CD8-positive, alpha-beta memory T cell (primary cell): ENCODE measurements at regions not wholly inside any gene's neighbourhood (a gene's known extent, or its start where the extent isn't known, plus 50 kb on each side); places are given as distances from the start of the nearest gene placed in this dataset.

ENCODE experiments used
- CTCF ChIA-PET: fragments of 350-600 bp; sonication (Branson Sonifier 250); formaldehyde crosslinking; loops from one replicate; lab custom pipeline; 2021; ENCODE audit warnings: antibody characterized with exemption; lab: Charles Lee
- POLR2A ChIA-PET: fragments of 350-600 bp; sonication (Branson Sonifier 250); formaldehyde crosslinking; loops from one replicate; lab custom pipeline; 2021; ENCODE audit warnings: antibody characterized with exemption; lab: Charles Lee
- DNase-seq, 5 donors: peaks; one replicate each; pipeline versions ENCODE4 v3.0.0 to v3.0.0-alpha.2; 2020 to 2022; ENCODE audit warnings: mixed read lengths in 1 of 5
- H3K27ac ChIP-seq: one replicate; pipeline ENCODE4 v1.7.0; 2013; ENCODE audit warnings: low read depth, mild to moderate bottlenecking, low read length, moderate library complexity
- H3K27me3 ChIP-seq: 2 replicates; pipeline ENCODE4 v1.7.0; 2013; ENCODE audit warnings: low read length, mild to moderate bottlenecking; ENCODE audit not compliant: insufficient read depth, poor library complexity, severe bottlenecking
- H3K36me3 ChIP-seq: 2 replicates; pipeline ENCODE4 v1.7.0; 2013; ENCODE audit warnings: mild to moderate bottlenecking, low read length, moderate library complexity; ENCODE audit not compliant: insufficient read depth
- H3K4me1 ChIP-seq: 2 replicates; pipeline ENCODE4 v1.7.0; 2013; ENCODE audit warnings: mild to moderate bottlenecking, low read length, moderate library complexity; ENCODE audit not compliant: insufficient read depth
- H3K4me3 ChIP-seq: 2 replicates; pipeline ENCODE4 v1.7.0; 2013; ENCODE audit warnings: mild to moderate bottlenecking, low read length
- H3K9me3 ChIP-seq: 2 replicates; pipeline ENCODE4 v1.7.0; 2013; ENCODE audit warnings: mild to moderate bottlenecking, low read length
- H3K27ac Mint-ChIP-seq, 8 donors: one replicate each; pipeline ENCODE4 v1.8.0; 2020 to 2021; ENCODE audit warnings: mixed read lengths in 8 of 8, mild to moderate bottlenecking in 6 of 8, inconsistent platforms in 3 of 8, moderate library complexity in 3 of 8
- H3K27me3 Mint-ChIP-seq, 2 donors: one replicate each; pipeline ENCODE4 v1.8.0; 2020 to 2021; ENCODE audit warnings: mixed read lengths in 2 of 2, mild to moderate bottlenecking in 1 of 2, moderate library complexity in 1 of 2
- H3K36me3 Mint-ChIP-seq, 3 donors: one replicate each; pipeline ENCODE4 v1.8.0; 2020 to 2021; ENCODE audit warnings: mixed read lengths in 3 of 3, inconsistent platforms in 1 of 3, mild to moderate bottlenecking in 1 of 3
- H3K4me1 Mint-ChIP-seq, 3 donors: one replicate each; pipeline ENCODE4 v1.8.0; 2020 to 2021; ENCODE audit warnings: mixed read lengths in 3 of 3, inconsistent platforms in 1 of 3, mild to moderate bottlenecking in 1 of 3
- H3K4me3 Mint-ChIP-seq, 7 donors: one replicate each; pipeline ENCODE4 v1.8.0; 2020 to 2021; ENCODE audit warnings: mixed read lengths in 7 of 7, mild to moderate bottlenecking in 6 of 7, moderate library complexity in 4 of 7, inconsistent platforms in 2 of 7
- H3K9me3 Mint-ChIP-seq, 5 donors: one replicate each; pipeline ENCODE4 v1.8.0; 2020 to 2022; ENCODE audit warnings: mixed read lengths in 5 of 5, mild to moderate bottlenecking in 3 of 5, moderate library complexity in 2 of 5, inconsistent platforms in 1 of 5

DNA sequence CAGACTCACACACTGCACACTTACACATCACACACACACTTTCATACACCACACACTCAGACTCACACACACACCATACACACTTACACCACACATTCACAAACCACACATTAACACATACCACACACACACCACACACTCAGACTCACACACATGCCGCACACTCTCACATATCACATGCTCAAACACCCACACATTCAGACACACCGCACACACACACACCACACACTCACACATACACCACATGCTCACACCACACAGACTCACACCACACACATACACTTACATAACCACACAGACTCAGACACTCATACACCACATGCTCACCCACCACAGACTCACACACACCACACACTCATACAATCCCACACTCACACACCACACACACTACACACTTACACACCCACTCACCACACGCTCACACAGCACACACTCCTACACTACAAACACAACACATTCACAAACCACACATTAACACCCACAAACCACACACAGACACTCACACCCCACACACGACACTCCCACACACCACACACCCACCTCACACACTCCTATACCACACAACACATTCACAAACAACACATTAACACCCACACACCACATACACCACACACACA lies 125.4 kb downstream of the EVX1 start:
- no peaks in the 10 kb centered on the region for H3K4me1 Mint-ChIP-seq
- no peak overlapping the region for H3K27ac ChIP-seq
- H3K4me3 Mint-ChIP-seq, result no peak overlapping the region
- DNase-seq, result no peak
- H3K27ac Mint-ChIP-seq, result no peak overlapping the region
- ChIA-PET CTCF (no interaction called here), POLR2A (no interaction called here)
- no peaks in the 10 kb centered on the region for H3K36me3 Mint-ChIP-seq
- H3K9me3 ChIP-seq, result no peaks in the 10 kb centered on the region
- no peaks in the 10 kb centered on the region for H3K4me1 ChIP-seq
- no peaks in the 10 kb centered on the region for H3K27me3 ChIP-seq
- H3K9me3 Mint-ChIP-seq, result no peaks in the 10 kb centered on the region
- H3K27me3 Mint-ChIP-seq, result peaks cover 7 to 21% of the 10 kb centered on the region in 2 donors
- H3K4me3 ChIP-seq, result no peak overlapping the region
- H3K36me3 ChIP-seq, result no peaks in the 10 kb centered on the region

GRCh38 chr7:27374958-27375841 lies 132.6 kb downstream of the EVX1 start:
- ChIA-PET POLR2A (no interaction called here), CTCF (interaction anchor here (1.2 kb wide), 1 partner anchor 13 kb away, joined by 3 read pairs; no protein-coding TSS in a partner anchor)
- DNase-seq, result no peak
- Histone ChIP-seq H3K9me3 (no peaks in the 10 kb centered on the region), H3K4me1 (no peaks in the 10 kb centered on the region), H3K27me3 (no peaks in the 10 kb centered on the region), H3K27ac (no peak overlapping the region), H3K4me3 (no peak overlapping the region), H3K36me3 (no peaks in the 10 kb centered on the region)
- Mint-ChIP-seq H3K4me3 (no peak overlapping the region), H3K36me3 (no peaks in the 10 kb centered on the region), H3K4me1 (no peaks in the 10 kb centered on the region), H3K27me3 (peaks cover 19 to 49% of the 10 kb centered on the region in 2 donors), H3K27ac (no peak overlapping the region), H3K9me3 (peaks cover 0 to 2% (median 0%) of the 10 kb centered on the region in 5 donors)

- H3K4me3 ChIP-seq, result no peak overlapping the region
- Mint-ChIP-seq H3K27me3 (peaks cover 20 to 49% of the 10 kb centered on the region in 2 donors), H3K4me3 (no peak overlapping the region), H3K36me3 (no peaks in the 10 kb centered on the region), H3K9me3 (peaks cover 0 to 2% (median 0%) of the 10 kb centered on the region in 5 donors), H3K4me1 (no peaks in the 10 kb centered on the region), H3K27ac (peak overlapping the region in 1 of 8 donors; percentile 52)
- H3K27ac ChIP-seq, result no peak overlapping the region
- H3K36me3 ChIP-seq, result no peaks in the 10 kb centered on the region
- CTCF ChIA-PET, result interaction anchor here (1.2 kb wide), 1 partner anchor 12 kb away, joined by 3 read pairs; no protein-coding TSS in a partner anchor
- no peaks in the 10 kb centered on the region for H3K9me3 ChIP-seq
- H3K4me1 ChIP-seq, result no peaks in the 10 kb centered on the region
- DNase-seq, result no peak
- POLR2A ChIA-PET, result no interaction called here
- H3K27me3 ChIP-seq, result no peaks in the 10 kb centered on the region
Observed at GRCh38 chr7:27375958-27376357, 133.4 kb downstream of the EVX1 start.

DNA sequence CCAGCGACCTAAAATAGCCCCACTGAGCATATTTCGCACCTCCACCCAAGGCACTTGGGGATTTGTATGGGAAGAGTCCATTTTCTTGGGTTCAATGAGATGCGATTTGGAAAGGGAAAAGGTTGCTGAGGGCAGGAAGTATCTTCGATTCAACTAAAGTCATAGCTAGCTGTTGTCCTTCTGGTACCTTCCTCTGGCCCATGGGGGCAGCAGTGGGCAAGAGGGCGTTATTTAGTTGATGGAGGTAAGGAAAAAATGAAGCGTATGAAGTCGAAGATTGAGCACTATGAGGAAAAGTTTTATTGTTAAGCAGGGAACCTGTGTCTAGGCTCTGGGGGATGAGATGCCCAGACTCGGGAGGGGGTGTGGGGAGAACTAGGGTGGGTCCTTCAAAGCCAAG lies 135.4 kb downstream of the EVX1 start:
- Histone ChIP-seq H3K27ac (no peak overlapping the region), H3K4me1 (no peaks in the 10 kb centered on the region), H3K4me3 (no peak overlapping the region), H3K36me3 (no peaks in the 10 kb centered on the region), H3K27me3 (no peaks in the 10 kb centered on the region), H3K9me3 (no peaks in the 10 kb centered on the region)
- Mint-ChIP-seq H3K4me3 (no peak overlapping the region), H3K4me1 (no peaks in the 10 kb centered on the region), H3K27me3 (peaks cover 18 to 44% of the 10 kb centered on the region in 2 donors), H3K36me3 (no peaks in the 10 kb centered on the region), H3K27ac (no peak overlapping the region), H3K9me3 (peaks cover 0 to 2% (median 0%) of the 10 kb centered on the region in 5 donors)
- no peak for DNase-seq
- ChIA-PET POLR2A (no interaction called here), CTCF (no interaction called here)

GRCh38 chr7:27382307-27382706 lies 139.7 kb downstream of the EVX1 start:
- H3K4me3 Mint-ChIP-seq, result no peak overlapping the region
- CTCF ChIA-PET, result no interaction called here
- peaks cover 21 to 31% of the 10 kb centered on the region in 2 donors for H3K27me3 Mint-ChIP-seq
- no peak overlapping the region for H3K27ac Mint-ChIP-seq
- H3K36me3 ChIP-seq, result no peaks in the 10 kb centered on the region
- DNase-seq, result no peak
- H3K4me1 Mint-ChIP-seq, result no peaks in the 10 kb centered on the region
- H3K36me3 Mint-ChIP-seq, result no peaks in the 10 kb centered on the region
- H3K9me3 Mint-ChIP-seq, result no peaks in the 10 kb centered on the region
- no peak overlapping the region for H3K27ac ChIP-seq
- no peaks in the 10 kb centered on the region for H3K4me1 ChIP-seq
- H3K9me3 ChIP-seq, result no peaks in the 10 kb centered on the region
- POLR2A ChIA-PET, result no interaction called here
- no peaks in the 10 kb centered on the region for H3K27me3 ChIP-seq
- H3K4me3 ChIP-seq, result no peak overlapping the region

DNA sequence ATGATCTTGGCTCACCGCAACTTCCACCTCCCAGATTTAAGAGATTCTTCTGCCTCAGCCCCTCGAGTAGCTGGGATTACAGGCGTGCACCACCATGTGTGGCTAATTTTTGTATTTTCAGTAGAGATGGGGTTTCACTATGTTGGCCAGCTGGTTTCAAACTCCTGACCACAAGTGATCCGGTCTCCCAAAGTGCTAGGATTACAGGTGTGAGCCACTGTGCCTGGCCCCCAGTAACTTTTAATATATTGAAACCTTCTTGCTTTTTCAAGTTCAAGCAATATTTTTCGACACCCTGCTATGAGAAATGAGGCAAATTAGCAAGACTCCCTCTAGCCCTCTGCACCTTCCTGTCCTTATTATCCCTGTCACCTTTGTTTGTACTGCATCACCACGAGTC lies 144.0 kb downstream of the EVX1 start:
- Mint-ChIP-seq H3K4me3 (no peak overlapping the region), H3K4me1 (no peaks in the 10 kb centered on the region), H3K27ac (no peak overlapping the region), H3K36me3 (no peaks in the 10 kb centered on the region), H3K27me3 (peaks cover 21 to 43% of the 10 kb centered on the region in 2 donors), H3K9me3 (peaks cover 0 to 1% (median 0%) of the 10 kb centered on the region in 5 donors)
- CTCF ChIA-PET, result no interaction called here
- no peaks in the 10 kb centered on the region for H3K9me3 ChIP-seq
- H3K4me1 ChIP-seq, result no peaks in the 10 kb centered on the region
- H3K36me3 ChIP-seq, result no peaks in the 10 kb centered on the region
- POLR2A ChIA-PET, result no interaction called here
- no peak for DNase-seq
- no peak overlapping the region for H3K27ac ChIP-seq
- no peak overlapping the region for H3K4me3 ChIP-seq
- peaks cover 3% of the 10 kb centered on the region for H3K27me3 ChIP-seq

- H3K9me3 Mint-ChIP-seq, result peaks cover 0 to 1% (median 0%) of the 10 kb centered on the region in 5 donors
- no peak overlapping the region for H3K4me3 Mint-ChIP-seq
Observed at GRCh38 chr7:27387864-27388263, 145.3 kb downstream of the EVX1 start.

DNA sequence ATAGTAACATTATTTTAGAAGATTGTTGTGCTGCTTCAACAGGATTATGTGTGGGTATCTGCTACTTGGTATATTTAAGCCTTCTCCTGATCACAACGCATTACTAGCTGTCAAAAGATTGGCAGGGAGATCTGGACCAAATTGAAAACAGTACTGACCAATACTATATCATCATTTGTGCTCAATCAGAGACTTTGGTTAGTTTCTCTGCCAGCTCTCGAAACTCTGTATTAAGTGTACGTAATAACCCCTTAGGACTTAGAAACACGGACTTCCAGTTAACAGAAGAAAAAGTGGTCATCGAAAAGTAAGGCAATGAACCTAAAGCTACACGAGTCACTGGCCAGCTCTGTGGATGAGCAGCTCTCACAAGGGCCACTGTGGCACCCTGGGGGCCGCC lies 146.0 kb downstream of the EVX1 start:
- Histone ChIP-seq H3K9me3 (no peaks in the 10 kb centered on the region), H3K4me1 (no peaks in the 10 kb centered on the region), H3K36me3 (no peaks in the 10 kb centered on the region), H3K27me3 (peaks cover 3% of the 10 kb centered on the region), H3K4me3 (no peak overlapping the region), H3K27ac (no peak overlapping the region)
- H3K36me3 Mint-ChIP-seq, result no peaks in the 10 kb centered on the region
- peaks cover 21 to 45% of the 10 kb centered on the region in 2 donors for H3K27me3 Mint-ChIP-seq
- H3K4me1 Mint-ChIP-seq, result no peaks in the 10 kb centered on the region
- no peak for DNase-seq
- H3K27ac Mint-ChIP-seq, result peak overlapping the region in 1 of 8 donors; percentile 48
- H3K4me3 Mint-ChIP-seq, result no peak overlapping the region
- peaks cover 0 to 1% (median 0%) of the 10 kb centered on the region in 5 donors for H3K9me3 Mint-ChIP-seq
- ChIA-PET POLR2A (no interaction called here), CTCF (interaction anchor here (1.2 kb wide), 1 partner anchor 13 kb away, joined by 3 read pairs; no protein-coding TSS in a partner anchor)

More at GRCh38 chr7:27387864-27388263, 145.3 kb downstream of the EVX1 start:
- POLR2A ChIA-PET, result no interaction called here
- H3K36me3 Mint-ChIP-seq, result no peaks in the 10 kb centered on the region
- H3K27ac Mint-ChIP-seq, result peak overlapping the region in 1 of 8 donors; percentile 13
- no peaks in the 10 kb centered on the region for H3K36me3 ChIP-seq
- H3K4me1 ChIP-seq, result no peaks in the 10 kb centered on the region
- DNase-seq, result no peak
- H3K9me3 ChIP-seq, result no peaks in the 10 kb centered on the region
- peaks cover 3% of the 10 kb centered on the region for H3K27me3 ChIP-seq
- H3K4me1 Mint-ChIP-seq, result no peaks in the 10 kb centered on the region
- CTCF ChIA-PET, result interaction anchor here (1.2 kb wide), 1 partner anchor 12 kb away, joined by 3 read pairs; no protein-coding TSS in a partner anchor
- H3K27ac ChIP-seq, result no peak overlapping the region
- no peak overlapping the region for H3K4me3 ChIP-seq
- peaks cover 21 to 45% of the 10 kb centered on the region in 2 donors for H3K27me3 Mint-ChIP-seq
